HCT116 (cell line): ENCODE measurements at regions not wholly inside any gene's neighbourhood (a gene's known extent, or its start where the extent isn't known, plus 50 kb on each side); places are given as distances from the start of the nearest gene placed in this dataset.

ENCODE experiments used
- ATAC-seq: fragments of 200-7000 bp; cut with Tn5 transposase; 2 replicates; pipeline ENCODE4 v1.9.1; 2020; ENCODE audit warnings: mild to moderate bottlenecking, moderate library complexity
- BruUV-seq: library from RNA; stranded (reverse); fragments of 400-500 nt; replicated peaks from 2 replicates; lab custom pipeline; 2021; lab: Mats Ljungman, UMichigan
- CTCF ChIA-PET: fragments of 300-600 bp; sonication (Branson Sonifier 250); formaldehyde crosslinking; loops from one replicate; lab custom pipeline; 2021; ENCODE audit warnings: antibody characterized with exemption; lab: Charles Lee
- POLR2A ChIA-PET: fragments of 300-600, 350-600 bp; sonication (Branson Sonifier 250); formaldehyde crosslinking; loops from one replicate; lab custom pipeline; 2021; ENCODE audit warnings: antibody characterized with exemption; lab: Charles Lee
- RAD21 ChIA-PET, 2 experiments: fragments of 300-600 bp; sonication (Branson Sonifier 250); formaldehyde crosslinking; loops; one replicate each; lab custom pipeline; 2023; ENCODE audit warnings: low total read pairs in 2 of 2; ENCODE audit not compliant: uncharacterized antibody in 2 of 2, unreplicated experiment in 2 of 2, low non-redundant PET in 1 of 2; lab: Charles Lee
- DNase-seq: peaks from one replicate; pipeline ENCODE4 v3.0.0-alpha.2; 2010; ENCODE audit warnings: low read depth, low spot score
- H2AFZ ChIP-seq: fragments of 200-600 bp; shearing (Covaris generic), sonication (generic); 2 replicates; pipeline ENCODE4 v1.6.1; 2017; ENCODE audit warnings: low read depth, mixed run types, mixed read lengths, antibody characterized with exemption, low read length; ENCODE audit not compliant: poor library complexity, severe bottlenecking
- H3K27ac ChIP-seq: 2 replicates; pipeline ENCODE4 v1.5.1; 2012; ENCODE audit warnings: low read depth, low read length
- H3K27me3 ChIP-seq: fragments of 200-600 bp; sonication (generic); 2 replicates; pipeline ENCODE4 v1.6.1; 2016; ENCODE audit warnings: mixed run types, low read length, mixed read lengths; ENCODE audit not compliant: insufficient read depth
- H3K36me3 ChIP-seq, 2 experiments: fragments of 200-500 bp in 1 of 2; fragments of 200-600 bp in 1 of 2; sonication (Bioruptor generic) in 1 of 2; sonication (generic) in 1 of 2; 2 replicates each; pipeline versions ENCODE4 v1.5.1 to v1.6.1; 2014 to 2016; ENCODE audit warnings: low read length in 2 of 2, inconsistent platforms in 1 of 2, mixed read lengths in 1 of 2, mixed run types in 1 of 2; ENCODE audit not compliant: insufficient read depth in 2 of 2, control insufficient read depth in 1 of 2
- H3K4me1 ChIP-seq, 2 experiments: fragments of 200-600 bp in 1 of 2; sonication (generic) in 1 of 2; 2 replicates each; pipeline versions ENCODE4 v1.5.1 to v1.6.1; 2012 to 2017; ENCODE audit warnings: low read length in 2 of 2, inconsistent platforms in 1 of 2, mild to moderate bottlenecking in 1 of 2, mixed read lengths in 1 of 2, mixed run types in 1 of 2, moderate library complexity in 1 of 2; ENCODE audit not compliant: insufficient read depth in 2 of 2, control insufficient read depth in 1 of 2
- H3K4me2 ChIP-seq: fragments of 200-600 bp; sonication (generic); 2 replicates; pipeline ENCODE4 v1.6.1; 2017; ENCODE audit warnings: mixed run types, low read length, mixed read lengths
- H3K4me3 ChIP-seq, 2 experiments: fragments of 200-600 bp in 1 of 2; sonication (generic) in 1 of 2; replicated peaks in 1 of 2; 2 replicates each; pipeline ENCODE4 v1.5.1; 2011 to 2016; ENCODE audit warnings: low read length in 2 of 2, control low read depth in 1 of 2, low read depth in 1 of 2, mild to moderate bottlenecking in 1 of 2, mixed read lengths in 1 of 2, mixed run types in 1 of 2
- H3K79me2 ChIP-seq: fragments of 200-600 bp; sonication (generic); 2 replicates; pipeline ENCODE4 v1.6.1; 2017; ENCODE audit warnings: mild to moderate bottlenecking, mixed run types, low read length, moderate library complexity, mixed read lengths; ENCODE audit not compliant: insufficient read depth
- H3K9ac ChIP-seq: fragments of 200-600 bp; sonication (generic); 2 replicates; pipeline ENCODE4 v1.6.1; 2016; ENCODE audit warnings: low read length, mixed read lengths
- H3K9me2 ChIP-seq: fragments of 200-600 bp; sonication (generic), shearing (Covaris generic); 2 replicates; pipeline ENCODE4 v1.6.1; 2017; ENCODE audit warnings: mixed run types, mild to moderate bottlenecking, moderate library complexity; ENCODE audit not compliant: insufficient read depth
- H3K9me3 ChIP-seq, 2 experiments: fragments of 200-500 bp in 1 of 2; fragments of 200-600 bp in 1 of 2; sonication (Bioruptor generic) in 1 of 2; sonication (generic) in 1 of 2; 2 replicates each; pipeline ENCODE4 v1.6.1; 2014 to 2017; ENCODE audit warnings: low read length in 2 of 2, mixed read lengths in 2 of 2, inconsistent platforms in 1 of 2, low read depth in 1 of 2, mild to moderate bottlenecking in 1 of 2, mixed run types in 1 of 2, moderate library complexity in 1 of 2; ENCODE audit not compliant: control insufficient read depth in 1 of 2, insufficient read depth in 1 of 2
- H4K20me1 ChIP-seq: fragments of 200-600 bp; sonication (generic), shearing (Covaris generic); 2 replicates; pipeline ENCODE4 v1.6.1; 2017; ENCODE audit warnings: mixed run types, mild to moderate bottlenecking, moderate library complexity; ENCODE audit not compliant: insufficient read depth
- ATF3 ChIP-seq: IDR thresholded peaks from 2 replicates; pipeline ENCODE4 v1.6.1; 2012
- CTCF ChIP-seq, 3 experiments: fragments of 200-600 bp in 1 of 3; sonication (generic) in 1 of 3; IDR thresholded peaks in 2 of 3; conservative IDR thresholded peaks in 1 of 3; 2 replicates each; pipeline ENCODE4 v1.5.1; 2012 to 2017; ENCODE audit warnings: low read depth in 2 of 3, low read length in 2 of 3, antibody characterized with exemption in 1 of 3, borderline replicate concordance in 1 of 3, control low read depth in 1 of 3, mild to moderate bottlenecking in 1 of 3, mixed read lengths in 1 of 3, mixed run types in 1 of 3, moderate library complexity in 1 of 3; ENCODE audit not compliant: insufficient read depth in 1 of 3
- EGR1 ChIP-seq: IDR thresholded peaks from 2 replicates; pipeline ENCODE4 v1.6.1; 2012; ENCODE audit warnings: low read depth
- EZH2 ChIP-seq: fragments of 200-600 bp; sonication (generic); IDR thresholded peaks from 2 replicates; pipeline ENCODE4 v1.6.1; 2017; ENCODE audit warnings: antibody characterized with exemption, mixed run types
- MAX ChIP-seq: IDR thresholded peaks from 2 replicates; pipeline ENCODE4 v1.6.1; 2012
- POLR2A ChIP-seq: IDR thresholded peaks from 2 replicates; pipeline ENCODE4 v1.7.0; 2011; ENCODE audit warnings: borderline replicate concordance; ENCODE audit not compliant: insufficient read depth, insufficient read length; ENCODE audit errors: extremely low read depth
- RAD21 ChIP-seq: IDR thresholded peaks from 2 replicates; pipeline ENCODE4 v1.6.1; 2012; ENCODE audit warnings: low read depth, mild to moderate bottlenecking
- REST ChIP-seq: IDR thresholded peaks from 2 replicates; pipeline ENCODE4 v1.6.1; 2012; ENCODE audit warnings: low read depth
- SIN3A ChIP-seq: IDR thresholded peaks from 2 replicates; pipeline ENCODE4 v1.6.1; 2012; ENCODE audit warnings: low read depth
- SP1 ChIP-seq: IDR thresholded peaks from 2 replicates; pipeline ENCODE4 v1.6.1; 2012; ENCODE audit warnings: low read depth
- SRF ChIP-seq: IDR thresholded peaks from 2 replicates; pipeline ENCODE4 v1.6.1; 2012; ENCODE audit warnings: low read depth
- TCF7L2 ChIP-seq: IDR thresholded peaks from 2 replicates; pipeline ENCODE4 v1.7.0; 2011; ENCODE audit warnings: borderline replicate concordance, inconsistent platforms; ENCODE audit not compliant: insufficient read depth, insufficient read length; ENCODE audit errors: extremely low read depth
- ZFX ChIP-seq: fragments of 450-650 bp; IDR thresholded peaks from 2 replicates; pipeline ENCODE4 v1.6.1; 2017
- intact Hi-C: fragments of 100-400 bp; cut with micrococcal nuclease; formaldehyde crosslinking; loops from 2 replicates; pipeline ENCODE4 v1.10.0; 2022

GRCh38 chr4:187256897-187257296, 533.2 kb upstream of the FAT1 start:
- CTCF ChIA-PET: no interaction called here
- Histone ChIP-seq H3K27ac (no peak overlapping the region), H3K9me3 (no peaks in the 10 kb centered on the region), H3K4me2 (no peak overlapping the region), H3K36me3 (no peaks in the 10 kb centered on the region), H3K4me3 (no peak overlapping the region), H3K9ac (no peak overlapping the region), H3K9me2 (no peaks in the 10 kb centered on the region), H4K20me1 (no peaks in the 10 kb centered on the region), H3K79me2 (no peaks in the 10 kb centered on the region), H2AFZ (no peak overlapping the region), H3K4me1 (no peaks in the 10 kb centered on the region), H3K27me3 (no peaks in the 10 kb centered on the region)
- BruUV-seq: no TSS peak
- DNase-seq: no peak
- no peak for TF ChIP-seq CTCF (IDR thresholded peaks at IDR 0.05 in 2 of 3, conservative IDR thresholded peaks at IDR 0.05 in 1 of 3; ENCODE audit: borderline replicate concordance in 1 of 3, insufficient read depth in 1 of 3, low read depth in 2 of 3, low read length in 2 of 3)
- no peak for TF ChIP-seq RAD21
- TF ChIP-seq ATF3: no peak
- no peak for TF ChIP-seq SP1
- no peak for TF ChIP-seq EGR1
- TF ChIP-seq REST: no peak
- no peak for TF ChIP-seq SRF
- no peak for TF ChIP-seq ZFX
- no peak for TF ChIP-seq SIN3A
- no peak for TF ChIP-seq POLR2A
- TF ChIP-seq TCF7L2: no peak
- no peak for TF ChIP-seq MAX
- TF ChIP-seq EZH2: no peak
- no peak for ATAC-seq
- RAD21 ChIA-PET: no interaction called here
- POLR2A ChIA-PET: no interaction called here
- intact Hi-C loops: no loop called here
